Liver (tissue), 8 donors: ENCODE measurements at regions not wholly inside any gene's neighbourhood (a gene's known extent, or its start where the extent isn't known, plus 50 kb on each side); places are given as distances from the start of the nearest gene placed in this dataset.

Experiments used
- DNase-seq: peaks from one replicate; pipeline ENCODE4 v3.0.0-alpha.2; 2017; ENCODE audit warnings: low spot score
- H3K27ac ChIP-seq, 2 donors: one replicate each; pipeline ENCODE4 v1.7.0; 2013; ENCODE audit warnings: inconsistent platforms in 2 of 2, low read length in 2 of 2, control low read depth in 1 of 2, low read depth in 1 of 2, mild to moderate bottlenecking in 1 of 2
- H3K27me3 ChIP-seq, 4 donors: one replicate each; pipeline versions ENCODE4 v1.6.1 to v1.7.0; 2013; ENCODE audit warnings: low read length in 3 of 4, inconsistent platforms in 1 of 4, mild to moderate bottlenecking in 1 of 4, moderate library complexity in 1 of 4; ENCODE audit not compliant: control insufficient read depth in 4 of 4, insufficient read depth in 4 of 4
- H3K36me3 ChIP-seq, 4 donors: one replicate each; pipeline versions ENCODE4 v1.6.1 to v1.7.0; 2013; ENCODE audit warnings: low read length in 3 of 4, mild to moderate bottlenecking in 3 of 4, low read depth in 1 of 4, moderate library complexity in 1 of 4; ENCODE audit not compliant: control insufficient read depth in 4 of 4, insufficient read depth in 3 of 4
- H3K4me1 ChIP-seq, 4 donors: one replicate each; pipeline versions ENCODE4 v1.6.1 to v1.7.0; 2013; ENCODE audit warnings: low read length in 3 of 4, mild to moderate bottlenecking in 3 of 4, moderate library complexity in 1 of 4; ENCODE audit not compliant: control insufficient read depth in 4 of 4, insufficient read depth in 4 of 4
- H3K4me3 ChIP-seq, 3 donors: one replicate each; pipeline versions ENCODE4 v1.6.1 to v1.7.0; 2013; ENCODE audit warnings: low read length in 3 of 3, control low read depth in 1 of 3, low read depth in 1 of 3, mild to moderate bottlenecking in 1 of 3
- H3K9ac ChIP-seq, 2 donors: one replicate each; pipeline ENCODE4 v1.7.0; 2013; ENCODE audit warnings: low read length in 2 of 2, mild to moderate bottlenecking in 2 of 2, moderate library complexity in 2 of 2, control low read depth in 1 of 2, low read depth in 1 of 2
- H3K9me3 ChIP-seq, 4 donors: one replicate each; pipeline versions ENCODE4 v1.6.1 to v1.7.0; 2013; ENCODE audit warnings: low read length in 3 of 4; ENCODE audit not compliant: control insufficient read depth in 4 of 4
- EGR1 ChIP-seq, 2 donors: IDR thresholded peaks; 2 replicates each; pipeline ENCODE4 v1.6.1; 2016 to 2018; ENCODE audit warnings: antibody characterized with exemption in 2 of 2, low read depth in 2 of 2
- FOXA1 ChIP-seq: IDR thresholded peaks from 2 replicates; pipeline ENCODE4 v1.6.1; 2016; ENCODE audit warnings: antibody characterized with exemption
- FOXA2 ChIP-seq: IDR thresholded peaks from 2 replicates; pipeline ENCODE4 v1.6.1; 2016; ENCODE audit warnings: antibody characterized with exemption
- GABPA ChIP-seq, 2 donors: IDR thresholded peaks in 1 of 2; conservative IDR thresholded peaks in 1 of 2; 2 replicates each; pipeline ENCODE4 v1.6.1; 2016; ENCODE audit warnings: antibody characterized with exemption in 2 of 2, mild to moderate bottlenecking in 1 of 2, moderate library complexity in 1 of 2
- HNF4A ChIP-seq, 2 donors: conservative IDR thresholded peaks; 2 replicates each; pipeline ENCODE4 v1.6.1; 2016; ENCODE audit warnings: antibody characterized with exemption in 2 of 2, mild to moderate bottlenecking in 2 of 2
- HNF4G ChIP-seq: IDR thresholded peaks from 2 replicates; pipeline ENCODE4 v1.6.1; 2016; ENCODE audit warnings: antibody characterized with exemption
- JUND ChIP-seq, 2 donors: IDR thresholded peaks; 2 replicates each; pipeline ENCODE4 v1.6.1; 2016; ENCODE audit warnings: antibody characterized with exemption in 2 of 2
- NR2F2 ChIP-seq: IDR thresholded peaks from 2 replicates; pipeline ENCODE4 v1.6.1; 2016; ENCODE audit warnings: antibody characterized with exemption
- RAD21 ChIP-seq, 2 donors: IDR thresholded peaks; 2 replicates each; pipeline ENCODE4 v1.6.1; 2016; ENCODE audit warnings: antibody characterized with exemption in 2 of 2, mild to moderate bottlenecking in 2 of 2
- RXRA ChIP-seq, 2 donors: IDR thresholded peaks; 2 replicates each; pipeline ENCODE4 v1.6.1; 2017 to 2018; ENCODE audit warnings: antibody characterized with exemption in 2 of 2, mild to moderate bottlenecking in 1 of 2
- SP1 ChIP-seq: IDR thresholded peaks from 2 replicates; pipeline ENCODE4 v1.6.1; 2018; ENCODE audit warnings: antibody characterized with exemption, mild to moderate bottlenecking
- TAF1 ChIP-seq: conservative IDR thresholded peaks from 2 replicates; pipeline ENCODE4 v1.6.1; 2016; ENCODE audit warnings: antibody characterized with exemption, mild to moderate bottlenecking
- YY1 ChIP-seq: IDR thresholded peaks from 2 replicates; pipeline ENCODE4 v1.6.1; 2016; ENCODE audit warnings: antibody characterized with exemption, mild to moderate bottlenecking
- WGBS: extraction: QIAGEN DNeasy Blood & Tissue Kit; methylation state at CpG from one replicate; pipeline ENCODE4 v1.1.7; 2013; 5-methylcytosine and 5-hydroxymethylcytosine counted together
- TF ChIP-seq, protein P1 (sequence below): fragments of 150-350 bp; IDR thresholded peaks from 2 replicates; pipeline ENCODE4 v1.5.1; 2017; ENCODE audit warnings: improper control_type of control experiment, low read depth, low read length; ENCODE audit not compliant: missing input control
- TF ChIP-seq, protein P2 (sequence below): IDR thresholded peaks from 2 replicates; pipeline ENCODE4 v1.6.1; 2016; ENCODE audit warnings: antibody characterized with exemption
- TF ChIP-seq, protein P3 (sequence below): IDR thresholded peaks from 2 replicates; pipeline ENCODE4 v1.6.1; 2016; ENCODE audit warnings: antibody characterized with exemption, mild to moderate bottlenecking
- TF ChIP-seq, protein P4 (sequence below): IDR thresholded peaks from 2 replicates; pipeline ENCODE4 v1.6.1; 2016; ENCODE audit warnings: antibody characterized with exemption
- TF ChIP-seq, protein P5 (sequence below): IDR thresholded peaks from 2 replicates; pipeline ENCODE4 v1.6.1; 2016; ENCODE audit warnings: antibody characterized with exemption
- donor health status: healthy.
- donor health status: healthy.
- donor health status: healthy.
- donor health status: healthy.
- donor health status: healthy.

DNA sequence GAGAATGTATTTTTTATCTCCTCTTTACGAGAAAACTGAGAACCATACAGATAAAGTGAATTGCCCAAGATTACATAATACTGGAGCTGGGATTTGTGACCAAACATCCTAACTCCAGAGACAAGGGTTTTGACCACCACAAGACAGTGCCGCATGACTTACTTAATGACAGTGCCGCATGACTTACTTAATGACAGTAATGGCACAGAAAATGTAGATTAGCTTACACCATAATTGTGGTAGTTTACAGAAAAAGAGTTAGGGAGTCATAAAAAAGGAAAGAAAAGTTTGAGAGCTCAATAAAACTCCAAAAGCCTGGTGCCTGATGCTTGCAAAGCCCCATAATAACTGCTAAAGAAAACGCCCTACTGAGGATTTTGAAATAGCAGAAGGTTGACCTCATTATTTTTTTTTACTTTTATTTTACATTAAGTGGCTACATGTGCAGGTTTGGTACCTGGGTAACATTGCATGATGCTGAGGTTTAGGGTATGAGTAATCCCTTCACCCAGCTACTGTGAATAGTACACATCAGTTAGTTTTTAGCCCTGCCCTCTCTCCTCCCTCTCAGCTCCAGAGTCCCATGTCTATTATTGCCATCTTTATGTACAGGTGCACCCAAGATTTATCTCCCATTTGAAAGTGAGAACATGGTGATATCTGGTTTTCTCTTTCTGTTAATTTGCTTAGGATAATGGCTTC lies 310.0 kb upstream of the UBE2E3 start:
- no peaks in the 10 kb centered on the region for H3K9me3 ChIP-seq
- no peak for DNase-seq
- WGBS: 87% methylated on average over 4 of the region's 4 CpGs
- H3K27ac ChIP-seq: no peak overlapping the region
- H3K36me3 ChIP-seq: no peaks in the 10 kb centered on the region
- peaks cover 0 to 9% (median 7%) of the 10 kb centered on the region in 4 donors for H3K4me1 ChIP-seq
- TF ChIP-seq RXRA (IDR thresholded peaks at IDR 0.05): no peak
- TF ChIP-seq, protein P1, sequence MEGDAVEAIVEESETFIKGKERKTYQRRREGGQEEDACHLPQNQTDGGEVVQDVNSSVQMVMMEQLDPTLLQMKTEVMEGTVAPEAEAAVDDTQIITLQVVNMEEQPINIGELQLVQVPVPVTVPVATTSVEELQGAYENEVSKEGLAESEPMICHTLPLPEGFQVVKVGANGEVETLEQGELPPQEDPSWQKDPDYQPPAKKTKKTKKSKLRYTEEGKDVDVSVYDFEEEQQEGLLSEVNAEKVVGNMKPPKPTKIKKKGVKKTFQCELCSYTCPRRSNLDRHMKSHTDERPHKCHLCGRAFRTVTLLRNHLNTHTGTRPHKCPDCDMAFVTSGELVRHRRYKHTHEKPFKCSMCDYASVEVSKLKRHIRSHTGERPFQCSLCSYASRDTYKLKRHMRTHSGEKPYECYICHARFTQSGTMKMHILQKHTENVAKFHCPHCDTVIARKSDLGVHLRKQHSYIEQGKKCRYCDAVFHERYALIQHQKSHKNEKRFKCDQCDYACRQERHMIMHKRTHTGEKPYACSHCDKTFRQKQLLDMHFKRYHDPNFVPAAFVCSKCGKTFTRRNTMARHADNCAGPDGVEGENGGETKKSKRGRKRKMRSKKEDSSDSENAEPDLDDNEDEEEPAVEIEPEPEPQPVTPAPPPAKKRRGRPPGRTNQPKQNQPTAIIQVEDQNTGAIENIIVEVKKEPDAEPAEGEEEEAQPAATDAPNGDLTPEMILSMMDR: no peak
- no peak overlapping the region for H3K4me3 ChIP-seq
- no peak overlapping the region for H3K9ac ChIP-seq
- H3K27me3 ChIP-seq: no peaks in the 10 kb centered on the region

DNA sequence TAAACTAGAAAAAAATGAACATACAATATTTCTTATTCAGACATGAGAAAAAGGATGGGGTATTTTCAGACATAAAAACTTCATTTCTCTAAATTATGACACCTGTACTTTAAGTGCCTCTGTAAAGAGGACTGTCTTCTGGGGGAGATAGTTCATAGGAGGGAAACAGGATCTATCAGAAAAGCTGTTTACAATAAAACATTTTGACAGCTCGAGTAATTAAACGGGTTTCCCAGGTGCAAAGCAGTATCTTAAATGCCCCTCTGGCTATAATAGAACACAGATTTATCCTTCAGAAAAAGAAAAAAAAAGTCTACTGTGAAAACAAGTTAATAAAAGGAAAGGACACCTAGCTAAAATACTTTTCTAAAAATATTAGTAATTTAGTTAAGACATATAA lies 311.4 kb upstream of the UBE2E3 start:
- Histone ChIP-seq H3K4me1 (peaks cover 0 to 9% (median 7%) of the 10 kb centered on the region in 4 donors), H3K9ac (no peak overlapping the region), H3K9me3 (no peaks in the 10 kb centered on the region), H3K27me3 (no peaks in the 10 kb centered on the region), H3K27ac (no peak overlapping the region), H3K4me3 (no peak overlapping the region), H3K36me3 (no peaks in the 10 kb centered on the region)
- WGBS: 85% methylated on average over 2 of the region's 2 CpGs
- TF ChIP-seq EGR1 (IDR thresholded peaks at IDR 0.05; ENCODE audit: low read depth in 2 of 2): no peak
- no peak for TF ChIP-seq TAF1
- no peak for TF ChIP-seq FOXA2
- TF ChIP-seq SP1: no peak
- no peak for DNase-seq

DNA sequence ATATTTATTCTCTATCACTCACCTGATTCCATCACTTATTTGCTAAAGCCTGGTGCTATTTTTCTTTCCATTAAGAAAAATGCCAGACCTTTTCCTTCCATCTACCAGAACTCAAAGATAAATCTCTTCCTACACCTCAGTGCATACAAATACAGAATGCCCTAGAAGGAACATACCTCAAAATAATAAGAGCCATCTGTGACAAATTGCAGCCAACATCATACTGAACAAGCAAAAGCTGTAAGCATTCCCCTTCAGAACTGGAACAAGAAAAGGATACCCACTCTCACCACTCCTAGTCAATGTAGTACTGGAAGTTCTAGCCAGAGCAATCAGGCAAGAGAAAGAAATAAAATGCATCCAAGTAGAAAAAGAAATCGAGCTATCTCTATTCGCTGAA lies 315.9 kb upstream of the UBE2E3 start:
- TF ChIP-seq HNF4G: no peak
- TF ChIP-seq JUND (IDR thresholded peaks at IDR 0.05): no peak
- no peak for TF ChIP-seq EGR1 (IDR thresholded peaks at IDR 0.05; ENCODE audit: low read depth in 2 of 2)
- TF ChIP-seq FOXA2: no peak
- TF ChIP-seq, protein P2, sequence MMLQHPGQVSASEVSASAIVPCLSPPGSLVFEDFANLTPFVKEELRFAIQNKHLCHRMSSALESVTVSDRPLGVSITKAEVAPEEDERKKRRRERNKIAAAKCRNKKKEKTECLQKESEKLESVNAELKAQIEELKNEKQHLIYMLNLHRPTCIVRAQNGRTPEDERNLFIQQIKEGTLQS: no peak
- TF ChIP-seq NR2F2: no peak
- no peak for TF ChIP-seq FOXA1
- TF ChIP-seq SP1: no peak
- TF ChIP-seq, protein P3, sequence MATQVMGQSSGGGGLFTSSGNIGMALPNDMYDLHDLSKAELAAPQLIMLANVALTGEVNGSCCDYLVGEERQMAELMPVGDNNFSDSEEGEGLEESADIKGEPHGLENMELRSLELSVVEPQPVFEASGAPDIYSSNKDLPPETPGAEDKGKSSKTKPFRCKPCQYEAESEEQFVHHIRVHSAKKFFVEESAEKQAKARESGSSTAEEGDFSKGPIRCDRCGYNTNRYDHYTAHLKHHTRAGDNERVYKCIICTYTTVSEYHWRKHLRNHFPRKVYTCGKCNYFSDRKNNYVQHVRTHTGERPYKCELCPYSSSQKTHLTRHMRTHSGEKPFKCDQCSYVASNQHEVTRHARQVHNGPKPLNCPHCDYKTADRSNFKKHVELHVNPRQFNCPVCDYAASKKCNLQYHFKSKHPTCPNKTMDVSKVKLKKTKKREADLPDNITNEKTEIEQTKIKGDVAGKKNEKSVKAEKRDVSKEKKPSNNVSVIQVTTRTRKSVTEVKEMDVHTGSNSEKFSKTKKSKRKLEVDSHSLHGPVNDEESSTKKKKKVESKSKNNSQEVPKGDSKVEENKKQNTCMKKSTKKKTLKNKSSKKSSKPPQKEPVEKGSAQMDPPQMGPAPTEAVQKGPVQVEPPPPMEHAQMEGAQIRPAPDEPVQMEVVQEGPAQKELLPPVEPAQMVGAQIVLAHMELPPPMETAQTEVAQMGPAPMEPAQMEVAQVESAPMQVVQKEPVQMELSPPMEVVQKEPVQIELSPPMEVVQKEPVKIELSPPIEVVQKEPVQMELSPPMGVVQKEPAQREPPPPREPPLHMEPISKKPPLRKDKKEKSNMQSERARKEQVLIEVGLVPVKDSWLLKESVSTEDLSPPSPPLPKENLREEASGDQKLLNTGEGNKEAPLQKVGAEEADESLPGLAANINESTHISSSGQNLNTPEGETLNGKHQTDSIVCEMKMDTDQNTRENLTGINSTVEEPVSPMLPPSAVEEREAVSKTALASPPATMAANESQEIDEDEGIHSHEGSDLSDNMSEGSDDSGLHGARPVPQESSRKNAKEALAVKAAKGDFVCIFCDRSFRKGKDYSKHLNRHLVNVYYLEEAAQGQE: no peak
- TF ChIP-seq TAF1: no peak
- no peak for TF ChIP-seq RXRA (IDR thresholded peaks at IDR 0.05)
- TF ChIP-seq, protein P4, sequence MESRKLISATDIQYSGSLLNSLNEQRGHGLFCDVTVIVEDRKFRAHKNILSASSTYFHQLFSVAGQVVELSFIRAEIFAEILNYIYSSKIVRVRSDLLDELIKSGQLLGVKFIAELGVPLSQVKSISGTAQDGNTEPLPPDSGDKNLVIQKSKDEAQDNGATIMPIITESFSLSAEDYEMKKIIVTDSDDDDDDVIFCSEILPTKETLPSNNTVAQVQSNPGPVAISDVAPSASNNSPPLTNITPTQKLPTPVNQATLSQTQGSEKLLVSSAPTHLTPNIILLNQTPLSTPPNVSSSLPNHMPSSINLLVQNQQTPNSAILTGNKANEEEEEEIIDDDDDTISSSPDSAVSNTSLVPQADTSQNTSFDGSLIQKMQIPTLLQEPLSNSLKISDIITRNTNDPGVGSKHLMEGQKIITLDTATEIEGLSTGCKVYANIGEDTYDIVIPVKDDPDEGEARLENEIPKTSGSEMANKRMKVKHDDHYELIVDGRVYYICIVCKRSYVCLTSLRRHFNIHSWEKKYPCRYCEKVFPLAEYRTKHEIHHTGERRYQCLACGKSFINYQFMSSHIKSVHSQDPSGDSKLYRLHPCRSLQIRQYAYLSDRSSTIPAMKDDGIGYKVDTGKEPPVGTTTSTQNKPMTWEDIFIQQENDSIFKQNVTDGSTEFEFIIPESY: no peak
- no peak for TF ChIP-seq RAD21 (IDR thresholded peaks at IDR 0.05)
- TF ChIP-seq YY1: no peak
- TF ChIP-seq, protein P5, sequence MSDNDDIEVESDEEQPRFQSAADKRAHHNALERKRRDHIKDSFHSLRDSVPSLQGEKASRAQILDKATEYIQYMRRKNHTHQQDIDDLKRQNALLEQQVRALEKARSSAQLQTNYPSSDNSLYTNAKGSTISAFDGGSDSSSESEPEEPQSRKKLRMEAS: no peak
- TF ChIP-seq GABPA (IDR thresholded peaks at IDR 0.05 in 1 of 2, conservative IDR thresholded peaks at IDR 0.05 in 1 of 2): no peak
- TF ChIP-seq, protein P1: no peak
- TF ChIP-seq HNF4A (conservative IDR thresholded peaks at IDR 0.05): no peak
- no peaks in the 10 kb centered on the region for H3K27me3 ChIP-seq
- DNase-seq: no peak
- H3K9ac ChIP-seq: no peak overlapping the region
- H3K27ac ChIP-seq: no peak overlapping the region
- H3K4me3 ChIP-seq: no peak overlapping the region
- no peaks in the 10 kb centered on the region for H3K36me3 ChIP-seq
- H3K4me1 ChIP-seq: peaks cover 0 to 13% (median 2%) of the 10 kb centered on the region in 4 donors
- no peaks in the 10 kb centered on the region for H3K9me3 ChIP-seq
- 97% methylated on average over 2 of the region's 2 CpGs for WGBS
